ENCODE measurements at regions not wholly inside any gene's neighbourhood (a gene's known extent, or its start where the extent isn't known, plus 50 kb on each side); places are given as distances from the start of the nearest gene placed in this dataset.
"Not testable (repeated sequence)": the region's sequence is repeated elsewhere in the genome, so short reads cannot be mapped to it uniquely, and the experiment has no call there.

- no peak for DNase-seq
Measured at GRCh38 chr5:44538797-44539601, 149.8 kb upstream of the FGF10 start.

GRCh38 chr5:44536650-44537260 lies 147.5 kb upstream of the FGF10 start:
- DNase-seq: peak; percentile 35 to 78

GRCh38 chr5:44535621-44536020 lies 146.4 kb upstream of the FGF10 start:
- no peak for DNase-seq

DNA sequence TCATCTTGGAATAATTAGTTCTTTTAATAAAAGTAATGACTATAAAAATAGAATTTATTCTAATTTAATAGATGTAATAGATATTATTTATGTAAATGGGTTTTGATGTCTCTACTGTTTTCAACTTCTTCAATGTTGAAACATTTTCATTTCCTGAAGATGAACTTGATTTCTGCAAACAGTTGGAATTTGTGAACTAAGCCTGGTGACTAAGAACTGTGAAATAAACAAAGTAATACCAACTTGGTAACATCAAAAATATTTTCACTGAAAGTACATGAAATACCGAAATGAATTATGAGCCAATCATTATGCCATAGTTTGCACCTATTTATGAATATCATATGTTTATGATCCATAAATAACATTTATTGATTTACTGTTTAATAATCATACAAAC lies 143.8 kb upstream of the FGF10 start:
- DNase-seq: no peak

DNA sequence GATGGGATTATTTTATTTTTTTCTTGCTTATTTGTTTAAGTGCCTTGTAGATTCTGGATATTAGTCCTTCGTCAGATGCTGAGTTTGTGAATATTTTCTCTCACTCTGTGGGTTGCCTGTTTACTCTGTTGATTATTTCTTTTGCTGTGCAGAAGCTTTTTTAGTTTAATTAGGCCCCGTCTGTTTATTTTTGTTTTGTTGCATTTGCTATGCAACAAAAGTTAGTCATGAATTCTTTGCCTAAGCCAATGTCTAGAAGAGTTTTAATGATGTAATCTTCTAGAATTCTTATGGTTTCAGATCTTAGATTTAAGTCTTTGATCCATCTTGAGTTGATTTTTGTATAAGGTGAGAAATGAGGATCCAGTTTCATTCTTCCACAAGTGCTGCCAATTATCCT lies 142.5 kb upstream of the FGF10 start:
- not testable (repeated sequence) for DNase-seq

DNA sequence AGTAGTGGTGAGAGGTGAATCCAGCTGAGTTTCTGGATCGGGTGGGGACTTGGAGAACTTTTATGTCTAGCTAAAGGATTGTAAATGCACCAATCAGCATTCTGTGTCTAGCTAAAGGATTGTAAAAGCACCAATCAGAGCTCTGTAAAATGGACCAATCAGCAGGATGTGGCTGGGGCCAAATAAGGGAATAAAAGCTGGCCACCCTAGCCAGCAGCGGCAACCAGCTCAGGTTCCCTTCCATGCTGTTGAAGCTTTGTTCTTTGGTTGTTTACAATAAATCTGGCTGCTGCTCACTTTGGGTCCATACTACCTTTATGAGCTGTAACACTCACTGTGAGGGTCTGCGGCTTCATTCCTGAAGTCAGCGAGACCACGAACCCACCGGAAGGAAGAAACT lies 141.6 kb upstream of the FGF10 start:
- not testable (repeated sequence) for DNase-seq

GRCh38 chr5:44511596-44511995 lies 122.4 kb upstream of the FGF10 start:
- no peak for DNase-seq

- DNase-seq: no peak
Measured at GRCh38 chr5:44506561-44506960, 117.3 kb upstream of the FGF10 start.

- DNase-seq: no peak
Measured at GRCh38 chr5:44499381-44499780, 110.2 kb upstream of the FGF10 start.

DNA sequence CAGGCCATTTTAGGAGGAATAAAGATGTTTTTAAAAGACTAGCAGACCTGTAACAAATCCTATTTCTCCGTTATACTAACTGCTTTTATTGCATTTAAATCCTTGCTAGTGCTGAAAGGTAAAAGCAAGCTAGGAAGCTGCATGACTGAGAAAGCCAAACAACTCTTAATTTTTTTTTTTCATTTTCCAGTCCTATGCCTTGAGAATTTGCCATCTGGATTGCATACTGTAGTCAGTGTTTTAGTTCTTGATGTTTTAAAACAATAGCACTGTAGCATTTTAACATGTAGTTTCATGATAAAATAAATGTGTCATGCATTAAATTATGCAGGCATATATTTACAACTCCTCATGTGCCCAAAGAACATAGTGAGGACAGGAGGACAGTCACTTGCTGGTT lies 108.4 kb upstream of the FGF10 start:
- DNase-seq: no peak

DNA sequence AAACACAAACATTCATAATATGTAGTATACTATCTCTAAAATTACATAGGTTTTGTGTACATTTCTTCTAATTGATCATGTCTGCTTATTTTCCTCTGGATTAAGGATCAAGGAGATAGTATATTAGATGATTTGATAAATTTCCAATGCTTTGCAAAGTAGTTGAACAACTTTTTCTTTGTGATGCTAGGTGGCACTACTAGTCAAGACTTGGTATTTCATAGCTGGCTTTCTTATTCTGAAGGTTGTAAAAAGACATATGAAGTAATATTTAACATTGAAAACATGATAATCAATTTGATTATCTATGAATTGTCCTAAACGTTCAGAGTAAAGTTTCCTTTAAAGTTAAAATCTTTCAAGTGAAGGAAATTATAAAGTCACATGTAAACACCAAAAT lies 106.1 kb upstream of the FGF10 start:
- no peak for DNase-seq

- no peak for DNase-seq
Measured at GRCh38 chr5:44489759-44490158, 100.5 kb upstream of the FGF10 start.

GRCh38 chr5:44486591-44486990 lies 97.4 kb upstream of the FGF10 start:
- DNase-seq: no peak

DNA sequence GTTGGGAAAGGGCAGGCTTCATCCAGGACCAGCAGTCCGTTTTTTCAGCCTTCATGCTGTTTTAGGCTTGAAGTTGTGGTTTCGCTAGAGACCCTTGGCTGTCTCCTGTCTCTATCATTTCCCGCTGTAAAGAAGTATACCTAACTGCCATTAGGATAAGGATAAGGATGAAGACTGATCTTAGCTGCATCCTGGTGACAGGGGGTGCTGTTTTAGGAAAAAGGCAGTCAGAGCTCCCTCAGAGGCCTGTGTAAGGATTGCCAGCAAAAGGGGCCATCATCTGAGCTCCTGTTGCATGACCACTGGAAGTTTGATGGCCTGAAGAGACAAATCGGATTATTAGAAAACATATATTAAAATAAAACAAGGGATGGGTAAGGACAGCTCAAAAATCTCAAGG lies 64.8 kb upstream of the FGF10 start:
- no peak for DNase-seq

GRCh38 chr5:44446399-44446798 lies 57.2 kb upstream of the FGF10 start:
- no peak for DNase-seq

- DNase-seq: no peak
Measured at GRCh38 chr5:44443172-44443571, 54.0 kb upstream of the FGF10 start.

GRCh38 chr5:44441460-44441859 lies 52.2 kb upstream of the FGF10 start:
- no peak for DNase-seq

GRCh38 chr5:44440186-44440585 lies 51.0 kb upstream of the FGF10 start:
- DNase-seq: no peak
